ENCODE measurements at regions not wholly inside any gene's neighbourhood (a gene's known extent, or its start where the extent isn't known, plus 50 kb on each side); places are given as distances from the start of the nearest gene placed in this dataset.

- H3K9ac ChIP-seq (ENCODE audit: insufficient read depth, low read depth, low read length) = no peak overlapping the region
- ATAC-seq (no peak), FAIRE-seq (no peak), DNase-seq (ENCODE audit: low spot score) (no peak)
- no peak overlapping the region for H3K4me3 ChIP-seq (replicated peaks in 1 of 3; ENCODE audit: insufficient read depth in 1 of 3, low read depth in 2 of 3, low read length in 3 of 3)
- intact Hi-C loops (cut with micrococcal nuclease; ENCODE audit: unreplicated experiment) = no loop called here
- no peaks in the 10 kb centered on the region for H3K36me3 ChIP-seq (replicated peaks in 1 of 2; ENCODE audit: control insufficient read depth in 1 of 2, insufficient read depth in 2 of 2, low read length in 2 of 2)
- POLR2A ChIA-PET = no interaction called here
- in situ Hi-C loops (cut with HindIII; ENCODE audit: extremely low pct_ligation_motif_present, low pct_unique_long_range_greater_than_20kb) = no loop called here
- no peak overlapping the region for H3K4me2 ChIP-seq (ENCODE audit: low read depth, low read length)
- no TSS peak for BruUV-seq (replicated peaks)
- peaks cover 77% of the 10 kb centered on the region for H3K9me3 ChIP-seq (ENCODE audit: low read length)
- 1% methylated on average over 4 of the region's 4 CpGs for WGBS (ENCODE audit: low lambda C conversion rate)
- TF ChIP-seq ZNF691 (CRISPR knock-in tag; IDR thresholded peaks at IDR 0.05; ENCODE audit: borderline replicate concordance, low read depth) (no peak), ZNF331 (CRISPR knock-in tag; IDR thresholded peaks at IDR 0.05) (no peak), ZNF549 (CRISPR knock-in tag; IDR thresholded peaks at IDR 0.05) (no peak), NFIB (CRISPR knock-in tag; IDR thresholded peaks at IDR 0.05; ENCODE audit: borderline replicate concordance) (no peak), UBTF (CRISPR knock-in tag; IDR thresholded peaks at IDR 0.05) (no peak), GABPB1 (CRISPR knock-in tag; IDR thresholded peaks at IDR 0.05) (no peak), GLMP (CRISPR knock-in tag; IDR thresholded peaks at IDR 0.05; ENCODE audit: borderline replicate concordance) (no peak), ZNF7 (CRISPR knock-in tag; IDR thresholded peaks at IDR 0.05) (no peak), ATM (IDR thresholded peaks at IDR 0.05; ENCODE audit: borderline replicate concordance) (no peak), MAFF (IDR thresholded peaks at IDR 0.05; ENCODE audit: low read depth, low read length) (no peak), ATF3 (CRISPR knock-in tag; IDR thresholded peaks at IDR 0.05) (no peak), NRL (CRISPR knock-in tag; IDR thresholded peaks at IDR 0.05; ENCODE audit: borderline replicate concordance) (no peak), EZH2 (conservative IDR thresholded peaks at IDR 0.05; ENCODE audit: low read depth, low read length) (no peak), THYN1 (CRISPR knock-in tag; IDR thresholded peaks at IDR 0.05; ENCODE audit: borderline replicate concordance, low read depth) (no peak), ZNF780A (CRISPR knock-in tag; IDR thresholded peaks at IDR 0.05) (no peak), ZNF569 (CRISPR knock-in tag; IDR thresholded peaks at IDR 0.05; ENCODE audit: borderline replicate concordance) (no peak), MNT (IDR thresholded peaks at IDR 0.05) (no peak), ZNF790 (CRISPR knock-in tag; IDR thresholded peaks at IDR 0.05; ENCODE audit: borderline replicate concordance) (no peak), ZNF138 (CRISPR knock-in tag; IDR thresholded peaks at IDR 0.05; ENCODE audit: low read depth) (no peak)
- no peaks in the 10 kb centered on the region for H3K79me2 ChIP-seq (ENCODE audit: insufficient read depth, low read length)
- no peak overlapping the region for H3K27ac ChIP-seq (ENCODE audit: extremely low read length, insufficient read depth, low read length)
- H2AFZ ChIP-seq (ENCODE audit: low read length) = no peak overlapping the region
- H3K4me1 ChIP-seq (ENCODE audit: insufficient read depth, low read length) = no peaks in the 10 kb centered on the region
- no peaks in the 10 kb centered on the region for H4K20me1 ChIP-seq (ENCODE audit: insufficient read depth, low read length)
- H3K27me3 ChIP-seq (ENCODE audit: control insufficient read depth in 1 of 2, insufficient read depth in 2 of 2, low read length in 2 of 2) = no peaks in the 10 kb centered on the region
- CTCF ChIA-PET (ENCODE audit: low intra/inter-chr PET ratio, low total read pairs) = no interaction called here
Measured at GRCh38 chr17:69928611-69929010, 146.4 kb upstream of the KCNJ16 start.

All from HepG2 (cell line).